Muscle of back (tissue), 3 donors: ENCODE measurements at regions not wholly inside any gene's neighbourhood (a gene's known extent, or its start where the extent isn't known, plus 50 kb on each side); places are given as distances from the start of the nearest gene placed in this dataset.
A peak's percentile ranks its signal among the peaks of the same experiment; 100 is the strongest.
"Not testable (repeated sequence)": the region's sequence is repeated elsewhere in the genome, so short reads cannot be mapped to it uniquely, and the experiment has no call there.

Experiments used
- DNase-seq, 3 donors: peaks; one replicate each; pipeline versions ENCODE4 v3.0.0 to v3.0.0-alpha.2; 2013

DNA sequence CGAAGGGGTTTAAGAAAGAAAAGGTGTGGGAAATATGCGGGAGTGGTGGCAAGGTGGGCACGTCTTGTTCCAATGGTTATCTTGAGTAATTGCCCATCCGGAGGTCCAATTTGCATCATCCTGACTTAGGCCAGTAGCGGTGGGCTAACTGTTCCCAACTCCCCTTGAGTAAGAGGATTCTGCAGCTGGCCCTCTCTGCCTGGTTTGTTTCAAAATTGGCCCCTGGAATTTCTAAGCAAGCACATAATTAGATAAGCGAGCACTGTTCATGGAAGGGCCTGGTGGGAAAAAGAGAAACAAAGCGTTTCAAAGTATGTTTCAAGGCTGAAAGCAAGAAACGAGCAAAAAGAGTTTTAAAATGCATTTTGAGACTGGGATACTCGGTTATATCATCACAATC is 198.2 kb downstream of the CEP135 start:
- DNase-seq: no peak

DNA sequence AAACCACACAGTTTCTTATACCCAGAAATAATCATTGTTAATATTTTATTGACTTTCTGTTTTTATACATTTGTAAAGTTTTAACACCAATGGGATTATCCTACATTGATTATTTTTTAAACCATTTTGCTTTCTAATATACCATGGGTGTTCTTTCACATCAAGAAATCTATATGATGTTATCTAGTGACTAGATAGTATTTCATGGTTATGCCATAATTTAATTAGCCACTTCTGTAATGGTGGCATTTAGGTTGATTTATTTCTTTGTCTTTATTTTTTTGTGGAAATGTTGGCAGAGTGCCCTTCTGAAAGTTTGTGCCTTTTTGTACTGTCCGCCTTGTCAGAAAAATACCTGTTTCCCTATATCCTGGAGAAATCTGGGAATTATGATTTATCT is 193.3 kb downstream of the CEP135 start:
- DNase-seq: no peak

DNA sequence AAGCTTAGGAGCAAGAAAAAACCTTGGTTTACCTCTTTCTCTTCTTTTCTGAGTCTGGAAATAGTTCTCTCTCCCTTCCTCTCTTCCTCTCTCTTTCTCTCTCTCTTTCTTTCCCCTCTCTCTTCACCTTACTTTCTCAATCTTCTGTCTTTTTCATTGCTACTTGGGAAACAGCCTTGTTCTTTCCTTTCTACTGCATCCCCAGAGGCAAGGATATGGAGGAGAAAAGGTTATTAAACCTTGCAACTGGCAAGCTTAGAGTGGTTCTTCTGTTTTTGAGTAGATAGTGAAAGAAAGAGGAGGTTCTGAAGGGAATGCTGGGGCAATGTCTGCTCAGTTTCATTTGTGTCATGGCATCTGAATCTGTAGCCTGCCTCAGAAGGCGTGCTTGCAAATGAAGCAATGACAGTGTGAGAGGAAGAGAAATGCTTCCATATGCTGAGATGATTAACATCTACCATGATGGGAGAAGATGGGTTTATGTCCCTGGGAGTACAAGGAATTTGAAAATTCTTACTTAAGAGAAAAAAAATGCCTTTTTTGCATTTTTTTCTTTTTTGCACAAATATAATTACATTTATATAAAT is 190.6 kb downstream of the CEP135 start:
- DNase-seq: no peak

- DNase-seq: not testable (repeated sequence)
Observed at GRCh38 chr4:56134834-56135233, 186.1 kb downstream of the CEP135 start.

GRCh38 chr4:56134266-56134665 is 185.5 kb downstream of the CEP135 start:
- DNase-seq: peak; percentile 15 to 41 (median 33)

GRCh38 chr4:56132835-56133234 is 184.1 kb downstream of the CEP135 start:
- DNase-seq: no peak

- DNase-seq: not testable (repeated sequence)
Observed at GRCh38 chr4:56132188-56132587, 183.4 kb downstream of the CEP135 start.

DNA sequence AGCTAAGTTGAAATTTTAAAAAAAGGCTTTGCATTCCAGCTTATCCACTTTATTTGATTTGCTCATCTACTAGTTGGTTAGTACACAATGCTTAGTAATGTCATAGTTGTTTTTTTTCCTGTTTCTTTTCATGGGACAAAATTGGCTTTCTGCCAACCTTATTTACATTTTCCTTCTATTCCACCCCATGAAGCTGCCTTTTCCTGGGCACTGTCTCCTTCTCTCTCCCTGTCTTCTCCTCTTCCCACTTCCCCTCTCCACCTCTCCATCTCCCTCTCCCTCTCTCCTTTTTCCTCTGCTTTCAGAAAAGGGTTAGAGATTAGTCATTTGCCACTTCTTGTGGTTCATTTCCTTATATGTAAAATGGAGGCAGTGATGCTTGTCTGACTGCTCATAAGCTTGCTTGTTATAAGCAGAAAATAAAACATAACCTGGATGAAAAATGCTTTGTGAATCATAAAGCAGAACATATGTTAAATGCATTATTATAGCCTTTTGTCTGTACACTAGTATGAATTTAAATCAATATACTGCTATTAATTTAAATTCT is 181.9 kb downstream of the CEP135 start:
- DNase-seq: no peak

GRCh38 chr4:56129431-56129861 is 180.7 kb downstream of the CEP135 start:
- DNase-seq: no peak

DNA sequence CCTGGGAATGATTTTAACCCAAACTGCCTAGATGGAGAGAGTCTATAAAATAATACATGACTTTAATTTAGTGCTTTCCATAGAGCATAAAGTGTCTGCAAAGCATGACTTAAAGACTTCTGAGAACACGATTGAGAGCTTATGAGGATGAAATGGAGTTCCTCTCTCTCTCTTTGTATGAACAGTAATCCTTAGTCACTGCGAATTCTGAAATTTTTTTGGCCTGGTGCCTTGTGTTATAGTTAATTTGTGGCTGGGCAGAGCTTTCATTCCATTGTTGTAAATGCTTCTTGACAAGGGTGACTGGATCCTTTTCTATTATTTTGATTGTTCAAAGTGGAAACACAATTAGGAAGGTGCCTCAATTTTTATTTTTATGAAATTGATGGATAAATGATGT is 179.5 kb downstream of the CEP135 start:
- DNase-seq: peak in 2 of 3 donors; percentile 26 to 60

DNA sequence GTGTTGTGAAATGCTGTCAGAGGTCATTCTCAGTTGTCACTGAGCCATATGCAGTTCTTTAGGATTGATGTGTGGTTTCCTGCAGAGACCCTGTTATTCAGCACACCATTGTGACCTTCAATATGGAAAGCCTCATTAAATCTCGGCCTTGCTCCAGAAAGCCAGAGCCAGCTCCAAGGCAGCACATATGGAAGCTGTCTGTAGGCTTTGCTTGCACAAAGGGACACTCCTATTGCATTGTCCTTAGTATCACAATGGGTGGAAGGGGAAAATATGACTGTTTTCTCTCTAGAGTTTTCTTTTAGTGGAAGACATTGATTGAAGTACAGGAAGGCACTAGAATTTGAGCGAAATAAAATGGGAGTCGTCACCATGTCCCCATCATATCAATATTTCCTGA is 179.0 kb downstream of the CEP135 start:
- peak in 2 of 3 donors; percentile 40 to 54 for DNase-seq

DNA sequence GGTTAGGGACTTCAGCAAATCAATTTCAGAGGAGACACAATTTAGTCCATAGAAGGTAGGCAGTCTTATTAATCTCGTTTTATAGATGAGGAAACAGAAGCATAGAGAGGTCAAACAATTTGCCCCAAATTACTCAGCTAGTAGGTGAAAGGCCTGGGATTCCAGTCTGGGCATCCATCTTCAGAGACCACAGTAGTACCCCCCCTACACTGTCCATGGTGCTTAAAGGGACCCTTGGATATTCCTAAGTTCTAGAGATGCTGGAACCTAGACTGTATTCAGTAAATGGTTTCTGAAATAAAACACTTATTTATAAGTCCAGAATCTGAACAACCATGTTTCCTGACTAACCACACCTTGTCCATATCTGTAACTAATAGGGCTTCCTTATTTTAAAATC is 174.8 kb downstream of the CEP135 start:
- no peak for DNase-seq

- no peak for DNase-seq
Observed at GRCh38 chr4:56123051-56123450, 174.3 kb downstream of the CEP135 start.

GRCh38 chr4:56118845-56119244 is 170.1 kb downstream of the CEP135 start:
- no peak for DNase-seq

GRCh38 chr4:56118055-56118454 is 169.3 kb downstream of the CEP135 start:
- DNase-seq: no peak

GRCh38 chr4:56115898-56116297 is 167.2 kb downstream of the CEP135 start:
- no peak for DNase-seq

DNA sequence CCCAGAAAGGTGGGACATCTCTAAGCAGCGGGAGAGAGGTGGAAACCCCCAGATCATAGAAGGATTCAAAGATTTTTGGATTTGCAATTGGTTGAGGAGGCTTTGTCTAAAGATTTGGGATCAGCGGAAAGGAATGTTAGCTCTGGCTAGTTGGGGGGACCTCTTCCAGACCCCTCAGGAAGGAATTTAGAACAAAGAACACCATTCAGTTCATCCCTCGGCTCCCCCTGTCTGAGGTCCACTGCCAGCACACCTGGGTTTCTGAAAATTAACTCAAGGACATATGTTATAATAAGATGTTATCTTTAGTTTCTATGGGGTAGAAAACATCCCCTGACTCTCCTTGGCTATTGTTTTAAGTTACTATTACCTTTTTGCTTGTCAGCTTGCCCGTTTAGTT is 163.6 kb downstream of the CEP135 start:
- DNase-seq: no peak

DNA sequence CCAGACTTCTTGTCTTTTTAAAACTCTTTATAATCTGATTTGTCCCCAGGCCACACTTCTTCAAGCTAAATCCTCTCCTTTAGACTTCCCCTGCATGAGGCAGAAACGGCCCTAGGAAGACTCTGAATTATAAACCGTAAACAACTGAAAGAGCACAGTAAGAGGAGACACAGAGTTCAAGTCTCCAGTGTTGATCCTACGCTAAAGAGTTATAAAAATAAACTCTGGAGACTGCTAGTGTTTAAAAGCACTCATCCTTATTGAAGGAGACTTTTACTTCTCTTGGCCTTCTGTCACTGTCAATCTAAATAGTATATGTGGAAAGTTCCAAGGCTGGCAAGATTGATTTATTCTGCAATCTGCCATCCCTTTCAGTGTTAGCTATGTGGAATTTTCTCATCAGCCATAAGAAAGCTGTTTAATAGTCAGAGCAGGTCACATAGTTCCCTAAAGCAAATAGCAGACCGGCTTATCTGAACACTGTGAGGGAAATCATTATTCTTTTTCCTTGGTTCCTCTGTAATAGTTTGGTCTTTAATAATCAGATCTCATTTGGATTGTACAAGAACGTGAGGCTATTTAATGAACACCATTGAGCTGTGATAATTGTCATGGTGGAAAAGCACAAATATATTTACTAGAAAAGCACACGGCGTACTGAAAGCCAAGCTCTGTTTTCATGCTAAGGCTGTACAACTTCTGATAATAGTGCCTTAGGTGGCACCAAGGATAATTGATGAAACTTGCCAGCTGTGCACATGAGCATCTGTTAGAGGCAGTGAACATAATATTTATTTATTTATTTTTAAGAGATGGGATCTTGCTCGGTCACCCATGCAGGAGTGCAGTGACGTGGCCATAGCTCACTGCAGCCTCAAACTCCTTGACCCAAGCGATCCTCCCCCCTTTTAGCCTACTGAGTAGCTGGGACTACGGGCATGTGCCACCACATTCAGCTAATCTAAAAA is 157.7 kb downstream of the CEP135 start:
- no peak for DNase-seq

GRCh38 chr4:56104188-56104587 is 155.4 kb downstream of the CEP135 start:
- DNase-seq: no peak

- no peak for DNase-seq
Observed at GRCh38 chr4:56102601-56103000, 153.9 kb downstream of the CEP135 start.

GRCh38 chr4:56099378-56099786 is 150.6 kb downstream of the CEP135 start:
- no peak for DNase-seq

GRCh38 chr4:56093576-56093975 is 144.8 kb downstream of the CEP135 start:
- no peak for DNase-seq

DNA sequence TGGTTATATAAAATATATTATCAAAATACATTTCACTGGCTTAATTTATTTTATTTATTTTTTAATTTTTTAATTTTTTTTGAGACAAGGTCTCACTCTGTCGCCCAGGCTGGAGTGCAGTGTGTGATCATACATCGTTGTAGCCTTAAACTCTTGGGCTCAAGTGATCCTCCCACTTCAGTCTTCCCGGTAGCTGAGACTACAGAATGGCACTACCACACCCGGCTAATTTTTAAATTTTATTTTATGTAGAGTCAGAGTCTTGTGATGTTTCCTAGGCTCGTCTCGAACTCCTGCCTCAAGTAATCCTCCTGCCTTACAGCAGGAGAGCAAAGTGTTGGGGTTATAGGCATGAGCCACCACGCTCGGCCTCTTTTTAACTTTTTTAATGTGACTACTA is 143.8 kb downstream of the CEP135 start:
- DNase-seq: no peak
